Adrenal gland (tissue), 9 donors: ENCODE measurements at regions not wholly inside any gene's neighbourhood (a gene's known extent, or its start where the extent isn't known, plus 50 kb on each side); places are given as distances from the start of the nearest gene placed in this dataset.

Experiments used
- DNase-seq, 7 donors: peaks; one replicate each; pipeline ENCODE4 v3.0.0-alpha.2; 2019 to 2020
- H3K27ac ChIP-seq, 5 donors: fragments of 200-600 bp; sonication (generic) in 4 of 5; 1 replicate in 3 of 5; 2 replicates in 2 of 5; pipeline versions ENCODE4 v1.5.1 to v1.8.0; 2016 to 2020; ENCODE audit warnings: mild to moderate bottlenecking in 1 of 5
- H3K27me3 ChIP-seq: fragments of 200-600 bp; 2 replicates; pipeline ENCODE4 v1.8.0; 2021
- H3K36me3 ChIP-seq, 2 donors: fragments of 200-600 bp; replicated peaks in 1 of 2; 1 replicate in 1 of 2; 2 replicates in 1 of 2; pipeline versions ENCODE4 v1.5.1 to v1.8.0; 2018 to 2022
- H3K4me1 ChIP-seq, 2 donors: fragments of 200-600 bp; replicated peaks in 1 of 2; 1 replicate in 1 of 2; 2 replicates in 1 of 2; pipeline versions ENCODE4 v1.5.1 to v1.8.0; 2018 to 2021
- H3K4me3 ChIP-seq, 4 donors: fragments of 200-600 bp; sonication (generic) in 3 of 4; one replicate each; pipeline ENCODE4 v1.5.1; 2016 to 2018
- H3K9me3 ChIP-seq, 3 donors: fragments of 200-600 bp; sonication (generic) in 1 of 3; replicated peaks in 1 of 3; 1 replicate in 2 of 3; 2 replicates in 1 of 3; pipeline versions ENCODE4 v1.5.1 to v1.8.0; 2016 to 2021
- POLR2A ChIP-seq, 2 donors: fragments of 450-650 bp; IDR thresholded peaks; one replicate each; pipeline ENCODE4 v1.6.1; 2017; ENCODE audit warnings: antibody characterized with exemption in 2 of 2, mild to moderate bottlenecking in 2 of 2, moderate library complexity in 1 of 2
- WGBS, 4 donors: extraction: QIAGEN DNeasy Blood & Tissue Kit in 2 of 4; methylation state at CpG; one replicate each; pipeline versions ENCODE4 v1.1.5 to v1.1.7; 2013 to 2017; 5-methylcytosine and 5-hydroxymethylcytosine counted together
- intact Hi-C, 2 donors: fragments of 100-400 bp; cut with DNase I; formaldehyde crosslinking; loops; one replicate each; pipeline versions ENCODE4 v1.14.1 to v1.15.0; 2022 to 2023
- TF ChIP-seq, protein P1 (sequence below), 6 experiments: fragments of 450-650 bp in 4 of 6; fragments of 200-600 bp in 2 of 6; sonication (generic) in 1 of 6; IDR thresholded peaks; 1 replicate in 5 of 6; 2 replicates in 1 of 6; pipeline versions ENCODE4 v1.5.1 to v1.8.0; 2016 to 2021; ENCODE audit warnings: antibody characterized with exemption in 6 of 6, mild to moderate bottlenecking in 2 of 6, moderate library complexity in 1 of 6
- donor health status: healthy with polysubstance abuse.
- donor health status: Bipolar disorder and iron deficiency.
- donor health status: DM: yes; HTN: yes; CAD: no.
- donor health status: DM: no; HTN: no; CAD: no.
- donor health status: DM: no; HTN: no; CAD: no.

DNA sequence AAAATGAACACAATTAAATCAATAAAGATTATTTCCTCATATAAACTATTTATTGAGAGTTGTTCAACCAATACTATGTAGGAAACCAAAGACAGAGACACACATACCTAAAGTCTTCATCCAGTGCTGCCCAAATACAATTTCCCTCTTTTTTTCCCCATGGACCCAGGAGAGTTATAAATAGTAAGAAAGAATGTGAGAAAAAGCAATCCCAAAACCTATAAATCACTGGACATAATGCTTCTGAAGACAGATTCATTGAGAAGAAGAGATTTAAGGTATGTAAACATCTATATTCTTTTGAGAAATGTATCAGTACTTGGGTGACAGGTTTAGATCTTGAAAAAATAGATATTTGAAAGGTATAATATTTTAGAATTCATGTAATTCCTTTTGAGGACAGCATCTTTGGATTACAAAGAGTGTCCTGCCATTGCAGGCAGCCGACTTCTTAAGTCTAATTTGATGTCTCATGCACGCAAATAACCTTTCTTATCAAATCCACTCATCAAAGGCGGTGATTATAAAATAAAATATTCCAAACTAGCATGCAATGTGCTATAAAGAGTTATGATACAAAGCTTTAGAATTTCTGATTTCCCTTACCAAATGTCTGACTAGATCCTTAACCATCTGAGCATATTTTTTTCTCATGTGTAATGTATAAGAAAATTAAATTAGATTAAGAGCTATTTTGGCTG lies 739.4 kb downstream of the LIG4 start:
- no peak overlapping the region for H3K4me3 ChIP-seq
- no peak overlapping the region for H3K27ac ChIP-seq
- whole genome bisulfite sequencing, 4 donors, result 54 to 63% (median 56%) methylated on average over 3 of the region's 3 CpGs
- no peak for TF ChIP-seq POLR2A (IDR thresholded peaks at IDR 0.05)
- TF ChIP-seq, protein P1, sequence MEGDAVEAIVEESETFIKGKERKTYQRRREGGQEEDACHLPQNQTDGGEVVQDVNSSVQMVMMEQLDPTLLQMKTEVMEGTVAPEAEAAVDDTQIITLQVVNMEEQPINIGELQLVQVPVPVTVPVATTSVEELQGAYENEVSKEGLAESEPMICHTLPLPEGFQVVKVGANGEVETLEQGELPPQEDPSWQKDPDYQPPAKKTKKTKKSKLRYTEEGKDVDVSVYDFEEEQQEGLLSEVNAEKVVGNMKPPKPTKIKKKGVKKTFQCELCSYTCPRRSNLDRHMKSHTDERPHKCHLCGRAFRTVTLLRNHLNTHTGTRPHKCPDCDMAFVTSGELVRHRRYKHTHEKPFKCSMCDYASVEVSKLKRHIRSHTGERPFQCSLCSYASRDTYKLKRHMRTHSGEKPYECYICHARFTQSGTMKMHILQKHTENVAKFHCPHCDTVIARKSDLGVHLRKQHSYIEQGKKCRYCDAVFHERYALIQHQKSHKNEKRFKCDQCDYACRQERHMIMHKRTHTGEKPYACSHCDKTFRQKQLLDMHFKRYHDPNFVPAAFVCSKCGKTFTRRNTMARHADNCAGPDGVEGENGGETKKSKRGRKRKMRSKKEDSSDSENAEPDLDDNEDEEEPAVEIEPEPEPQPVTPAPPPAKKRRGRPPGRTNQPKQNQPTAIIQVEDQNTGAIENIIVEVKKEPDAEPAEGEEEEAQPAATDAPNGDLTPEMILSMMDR (IDR thresholded peaks at IDR 0.05), result no peak
- no peaks in the 10 kb centered on the region for H3K4me1 ChIP-seq
- no peaks in the 10 kb centered on the region for H3K36me3 ChIP-seq
- intact Hi-C loops, result no loop called here
- no peaks in the 10 kb centered on the region for H3K27me3 ChIP-seq
- DNase-seq, result no peak
- H3K9me3 ChIP-seq, result no peaks in the 10 kb centered on the region

DNA sequence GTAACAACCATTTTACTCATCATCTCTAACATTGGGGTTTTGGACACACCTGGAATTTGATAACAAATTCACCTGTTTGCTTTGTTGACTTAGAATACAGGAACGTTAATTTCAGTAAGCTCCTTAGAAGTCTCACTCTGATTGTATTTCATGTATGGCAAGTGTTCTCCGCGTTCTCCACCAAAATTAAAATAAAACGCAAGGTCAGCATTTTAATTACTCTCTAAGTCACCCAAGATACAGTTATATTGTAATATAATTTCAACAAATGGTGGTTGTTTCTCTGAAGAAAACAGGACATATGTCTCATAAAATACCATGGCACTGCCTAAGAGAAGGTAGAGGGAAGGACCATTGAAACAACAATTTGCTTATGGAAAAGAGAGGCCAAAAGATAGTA lies 742.1 kb downstream of the LIG4 start:
- H3K9me3 ChIP-seq, result peaks cover 0 to 3% (median 0%) of the 10 kb centered on the region in 3 donors
- no peak overlapping the region for H3K27ac ChIP-seq
- DNase-seq, result no peak
- TF ChIP-seq, protein P1 (IDR thresholded peaks at IDR 0.05), result no peak
- TF ChIP-seq POLR2A (IDR thresholded peaks at IDR 0.05), result no peak
- intact Hi-C loops, result no loop called here
- WGBS, 4 donors, result 85 to 91% (median 88%) methylated on average over 4 of the region's 4 CpGs
- no peaks in the 10 kb centered on the region for H3K36me3 ChIP-seq
- H3K4me3 ChIP-seq, result no peak overlapping the region
- no peaks in the 10 kb centered on the region for H3K4me1 ChIP-seq
- no peaks in the 10 kb centered on the region for H3K27me3 ChIP-seq

DNA sequence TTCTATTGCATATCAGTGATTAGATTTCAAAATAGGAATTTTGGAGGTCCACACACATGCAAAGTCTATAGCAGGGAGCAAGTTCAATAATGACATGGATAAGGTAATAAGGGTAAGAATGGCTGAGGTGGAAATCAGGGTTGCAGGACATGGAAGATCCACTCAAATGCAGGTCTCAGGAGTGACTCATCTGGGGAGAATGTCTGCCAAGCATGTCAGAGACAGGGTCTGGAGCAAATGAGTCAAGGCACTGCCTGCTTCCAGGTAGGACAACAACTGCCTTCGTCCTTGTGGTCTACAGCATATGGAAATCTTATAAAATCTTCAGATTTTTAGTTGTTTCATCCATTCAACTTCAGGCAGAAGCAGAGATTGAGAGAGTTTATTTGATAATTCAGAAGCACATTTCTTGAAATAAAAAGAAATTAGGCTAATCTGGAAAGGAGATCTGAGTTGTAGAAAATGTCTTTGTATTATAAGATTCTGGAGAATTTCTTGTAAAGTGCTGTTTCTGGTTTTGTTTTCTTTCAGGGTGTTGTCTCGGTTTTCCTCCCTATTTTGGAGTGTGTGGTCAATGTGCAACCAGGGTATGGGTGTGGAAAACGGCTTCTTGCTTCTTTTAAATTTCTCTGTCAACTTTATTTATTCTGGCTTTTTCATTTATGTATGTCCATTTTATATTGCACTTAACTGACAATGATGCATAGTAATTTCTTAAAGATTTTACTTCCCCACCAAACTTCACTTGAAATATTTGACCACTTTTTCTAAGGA lies 748.8 kb downstream of the LIG4 start:
- intact Hi-C loops, result no loop called here
- Histone ChIP-seq H3K9me3 (peaks cover 0 to 3% (median 0%) of the 10 kb centered on the region in 3 donors), H3K36me3 (no peaks in the 10 kb centered on the region), H3K4me1 (no peaks in the 10 kb centered on the region), H3K27me3 (no peaks in the 10 kb centered on the region), H3K4me3 (no peak overlapping the region), H3K27ac (no peak overlapping the region)
- no peak for TF ChIP-seq POLR2A (IDR thresholded peaks at IDR 0.05)
- TF ChIP-seq, protein P1 (IDR thresholded peaks at IDR 0.05), result no peak
- DNase-seq, result no peak
- 57 to 62% (median 61%) methylated on average over 3 of the region's 3 CpGs for WGBS, 4 donors

DNA sequence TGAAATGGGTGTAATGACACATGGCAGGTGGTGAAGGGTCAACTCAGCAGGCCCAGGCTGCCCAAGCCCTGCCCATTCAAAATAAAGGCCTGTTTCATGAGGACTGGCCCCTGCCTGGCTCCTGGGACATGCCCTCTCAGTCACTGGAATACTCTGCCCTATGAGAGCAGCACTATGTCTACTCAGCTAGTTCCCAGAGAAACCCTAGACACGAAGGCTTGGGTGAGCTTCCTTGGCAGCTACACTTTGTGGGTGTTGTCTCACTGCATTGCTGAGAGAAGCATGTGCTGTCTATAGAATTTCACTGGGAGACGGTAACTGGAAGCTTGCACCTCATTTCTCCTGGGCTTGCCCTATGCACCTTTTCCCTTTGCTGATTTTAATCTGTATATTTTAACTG lies 752.8 kb downstream of the LIG4 start:
- TF ChIP-seq, protein P1 (IDR thresholded peaks at IDR 0.05), result no peak
- TF ChIP-seq POLR2A (IDR thresholded peaks at IDR 0.05), result no peak
- Histone ChIP-seq H3K27ac (no peak overlapping the region), H3K4me3 (no peak overlapping the region), H3K4me1 (no peaks in the 10 kb centered on the region), H3K9me3 (no peaks in the 10 kb centered on the region), H3K36me3 (no peaks in the 10 kb centered on the region), H3K27me3 (no peaks in the 10 kb centered on the region)
- 63 to 76% (median 70%) methylated on average over 2 of the region's 2 CpGs for WGBS, 4 donors
- DNase-seq, result no peak
- intact Hi-C loops, result no loop called here
